B cell (primary cell): ENCODE measurements at regions not wholly inside any gene's neighbourhood (a gene's known extent, or its start where the extent isn't known, plus 50 kb on each side); places are given as distances from the start of the nearest gene placed in this dataset.

ENCODE experiments used
- ATAC-seq: fragments of 200-7000 bp; cut with Tn5 transposase; one replicate; pipeline ENCODE4 v1.10.0; 2021; ENCODE audit warnings: low read depth, mild to moderate bottlenecking, moderate number of reproducible peaks, moderate library complexity
- CTCF ChIA-PET: fragments of 350-600 bp; sonication (Branson Sonifier 250); formaldehyde crosslinking; loops from one replicate; lab custom pipeline; 2021; ENCODE audit warnings: antibody characterized with exemption, inconsistent platforms; lab: Charles Lee
- POLR2A ChIA-PET: fragments of 350-600 bp; sonication (Branson Sonifier 250); formaldehyde crosslinking; loops from one replicate; lab custom pipeline; 2021; ENCODE audit warnings: antibody characterized with exemption; lab: Charles Lee
- DNase-seq: peaks from one replicate; pipeline ENCODE4 v3.0.0; 2013
- H2AFZ ChIP-seq: 2 replicates; pipeline ENCODE4 v1.6.1; 2012; ENCODE audit warnings: mild to moderate bottlenecking, low read depth, low read length; ENCODE audit not compliant: insufficient read depth, poor library complexity, severe bottlenecking
- H3K27ac ChIP-seq, 2 donors: 1 replicate in 1 of 2; 2 replicates in 1 of 2; pipeline ENCODE4 v1.5.1; 2012 to 2013; ENCODE audit warnings: low read length in 2 of 2, mild to moderate bottlenecking in 2 of 2, moderate library complexity in 1 of 2
- H3K27me3 ChIP-seq, 4 experiments: fragments of 200-600 bp in 1 of 4; sonication (generic) in 1 of 4; replicated peaks in 1 of 4; 1 replicate in 2 of 4; 2 replicates in 2 of 4; pipeline versions ENCODE4 v1.6.1 to v1.7.0; 2013 to 2016; ENCODE audit warnings: low read length in 3 of 4, mild to moderate bottlenecking in 2 of 4, mixed read lengths in 1 of 4, moderate library complexity in 1 of 4; ENCODE audit not compliant: insufficient read depth in 4 of 4, control insufficient read depth in 3 of 4; ENCODE audit errors: control extremely low read depth in 1 of 4
- H3K36me3 ChIP-seq, 2 experiments: replicated peaks in 1 of 2; 1 replicate in 1 of 2; 2 replicates in 1 of 2; pipeline versions ENCODE4 v1.6.1 to v1.7.1; 2013; ENCODE audit warnings: low read length in 1 of 2; ENCODE audit not compliant: insufficient read depth in 2 of 2, control insufficient read depth in 1 of 2; ENCODE audit errors: control extremely low read depth in 1 of 2, extremely low read depth in 1 of 2
- H3K4me1 ChIP-seq, 2 donors: fragments of 200-600 bp in 1 of 2; sonication (generic) in 1 of 2; 1 replicate in 1 of 2; 2 replicates in 1 of 2; pipeline versions ENCODE4 v1.5.1 to v1.6.1; 2013 to 2017; ENCODE audit warnings: low read length in 2 of 2; ENCODE audit not compliant: control insufficient read depth in 2 of 2, insufficient read depth in 2 of 2
- H3K4me2 ChIP-seq: replicated peaks from 2 replicates; pipeline ENCODE3; 2012; ENCODE audit warnings: mild to moderate bottlenecking, low read depth, low read length; ENCODE audit not compliant: poor library complexity, severe bottlenecking
- H3K4me3 ChIP-seq, 5 experiments: fragments of 200-600 bp in 1 of 5; sonication (generic) in 1 of 5; 1 replicate in 3 of 5; 2 replicates in 2 of 5; pipeline versions ENCODE4 v1.5.1 to v1.7.0; 2011 to 2016; ENCODE audit warnings: low read length in 4 of 5, mild to moderate bottlenecking in 4 of 5, low read depth in 2 of 5, control low read depth in 1 of 5, moderate library complexity in 1 of 5; ENCODE audit not compliant: insufficient read depth in 1 of 5; ENCODE audit errors: control extremely low read depth in 1 of 5, extremely low read depth in 1 of 5
- H3K79me2 ChIP-seq: fragments of 200-600 bp; sonication (generic); one replicate; pipeline ENCODE4 v1.6.0; 2016; ENCODE audit warnings: low read length; ENCODE audit not compliant: control insufficient read depth, insufficient read depth
- H3K9ac ChIP-seq: fragments of 200-600 bp; sonication (generic); 2 replicates; pipeline ENCODE4 v1.6.1; 2017; ENCODE audit warnings: mild to moderate bottlenecking, low read length, moderate library complexity
- H3K9me3 ChIP-seq, 3 donors: one replicate each; pipeline versions ENCODE4 v1.6.1 to v1.7.1; 2013; ENCODE audit warnings: low read length in 2 of 3; ENCODE audit not compliant: control insufficient read depth in 2 of 3, insufficient read depth in 1 of 3; ENCODE audit errors: control extremely low read depth in 1 of 3
- H4K20me1 ChIP-seq: 2 replicates; pipeline ENCODE4 v1.6.0; 2012; ENCODE audit warnings: mild to moderate bottlenecking, low read length; ENCODE audit not compliant: insufficient read depth, control insufficient read depth, poor library complexity, severe bottlenecking
- H3K27ac Mint-ChIP-seq: one replicate; pipeline ENCODE4 v1.8.0; 2021; ENCODE audit warnings: mixed read lengths
- H3K27me3 Mint-ChIP-seq: one replicate; pipeline ENCODE4 v1.8.0; 2021; ENCODE audit warnings: mixed read lengths
- H3K4me1 Mint-ChIP-seq: one replicate; pipeline ENCODE4 v1.8.0; 2021; ENCODE audit warnings: mixed read lengths
- H3K4me3 Mint-ChIP-seq: one replicate; pipeline ENCODE4 v1.8.0; 2021; ENCODE audit warnings: mixed read lengths
- H3K9me3 Mint-ChIP-seq: one replicate; pipeline ENCODE4 v1.8.0; 2022; ENCODE audit warnings: mixed read lengths; ENCODE audit not compliant: insufficient read depth
- CTCF ChIP-seq: fragments of 200-600 bp; IDR thresholded peaks from one replicate; pipeline ENCODE4 v1.8.0; 2022; ENCODE audit warnings: antibody characterized with exemption, mild to moderate bottlenecking
- EZH2 ChIP-seq: IDR thresholded peaks from 2 replicates; pipeline ENCODE4 v1.6.1; 2012; ENCODE audit warnings: borderline replicate concordance, low read depth, mild to moderate bottlenecking, moderate library complexity, low read length; ENCODE audit not compliant: insufficient read depth, poor library complexity, severe bottlenecking
- WGBS: methylation state at CpG from one replicate; pipeline ENCODE4 v1.1.5; 2013; ENCODE audit warnings: missing lambda C conversion rate; ENCODE audit not compliant: insufficient coverage; 5-methylcytosine and 5-hydroxymethylcytosine counted together
- intact Hi-C: fragments of 100-400 bp; cut with micrococcal nuclease; formaldehyde crosslinking; loops from one replicate; pipeline ENCODE4 v1.10.0; 2022

DNA sequence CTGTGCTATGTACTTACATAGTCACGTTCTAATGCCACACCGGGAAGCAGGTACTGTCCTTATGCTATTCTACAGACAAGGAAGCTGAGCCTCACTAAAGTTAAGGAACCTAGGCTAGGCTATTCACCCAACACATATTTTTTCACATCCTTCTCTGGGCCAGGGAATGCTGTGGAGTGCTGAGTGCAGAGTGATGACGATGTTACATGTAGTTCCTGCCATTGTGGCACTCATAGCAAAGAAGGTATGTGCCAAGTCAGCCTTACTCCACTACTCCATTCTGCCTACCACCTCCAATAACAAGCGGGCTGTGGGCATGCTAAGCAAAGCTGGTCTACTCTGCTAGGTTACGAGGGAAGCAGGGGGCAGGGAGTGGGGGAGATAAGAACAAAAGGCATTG lies 69.8 kb upstream of the SLC25A26 start:
- Mint-ChIP-seq H3K9me3 (no peaks in the 10 kb centered on the region), H3K4me3 (no peak overlapping the region), H3K27me3 (peaks cover 11% of the 10 kb centered on the region), H3K4me1 (no peaks in the 10 kb centered on the region), H3K27ac (no peak overlapping the region)
- no peak overlapping the region for H3K9ac ChIP-seq
- TF ChIP-seq CTCF (no peak), EZH2 (no peak)
- H3K4me3 ChIP-seq = no peak overlapping the region
- no peaks in the 10 kb centered on the region for H3K79me2 ChIP-seq
- ATAC-seq = no peak
- no peak overlapping the region for H2AFZ ChIP-seq
- no peak overlapping the region for H3K27ac ChIP-seq
- POLR2A ChIA-PET = no interaction called here
- no peaks in the 10 kb centered on the region for H3K9me3 ChIP-seq
- H3K4me1 ChIP-seq = no peaks in the 10 kb centered on the region
- no peaks in the 10 kb centered on the region for H4K20me1 ChIP-seq
- WGBS = 80% methylated on average over 1 of the region's 5 CpGs
- no peak overlapping the region for H3K4me2 ChIP-seq
- intact Hi-C loops = no loop called here
- H3K36me3 ChIP-seq = no peaks in the 10 kb centered on the region
- DNase-seq = no peak
- CTCF ChIA-PET = no interaction called here
- peaks cover 0 to 2% (median 0%) of the 10 kb centered on the region in 4 experiments for H3K27me3 ChIP-seq

GRCh38 chr3:66149269-66149668 lies 71.5 kb upstream of the SLC25A26 start:
- POLR2A ChIA-PET = no interaction called here
- Histone ChIP-seq H3K27me3 (peaks cover 0 to 2% (median 0%) of the 10 kb centered on the region in 4 experiments), H3K79me2 (no peaks in the 10 kb centered on the region), H4K20me1 (no peaks in the 10 kb centered on the region), H3K36me3 (no peaks in the 10 kb centered on the region), H3K4me1 (no peaks in the 10 kb centered on the region), H3K27ac (no peak overlapping the region), H3K4me3 (no peak overlapping the region), H3K4me2 (no peak overlapping the region), H3K9me3 (no peaks in the 10 kb centered on the region), H2AFZ (no peak overlapping the region), H3K9ac (no peak overlapping the region)
- Mint-ChIP-seq H3K4me1 (no peaks in the 10 kb centered on the region), H3K27ac (no peak overlapping the region), H3K4me3 (no peak overlapping the region), H3K9me3 (no peaks in the 10 kb centered on the region), H3K27me3 (peaks cover 11% of the 10 kb centered on the region)
- TF ChIP-seq CTCF = no peak
- TF ChIP-seq EZH2 = no peak
- ATAC-seq (no peak), DNase-seq (no peak)
- CTCF ChIA-PET = no interaction called here
- no CpG with 5 or more reads among the region's 1 CpG for WGBS
- intact Hi-C loops = no loop called here
